HL-60 (cell line): ENCODE measurements at regions not wholly inside any gene's neighbourhood (a gene's known extent, or its start where the extent isn't known, plus 50 kb on each side); places are given as distances from the start of the nearest gene placed in this dataset.

Experiments
- DNase-seq, 2 experiments: peaks; one replicate each; pipeline ENCODE4 v3.0.0-alpha.2; 2010 to 2020; ENCODE audit warnings: low read depth in 1 of 2, low spot score in 1 of 2
- H3K27ac ChIP-seq: fragments of 250-450 bp; sonication (Bioruptor Pico); replicated peaks from 2 replicates; pipeline ENCODE4 v1.5.1; 2020; ENCODE audit warnings: mild to moderate bottlenecking, moderate library complexity
- H3K27me3 ChIP-seq: fragments of 250-450 bp; sonication (Bioruptor Pico); 2 replicates; pipeline ENCODE4 v1.5.1; 2021; ENCODE audit warnings: mild to moderate bottlenecking, moderate library complexity; ENCODE audit not compliant: insufficient read depth, poor library complexity, severe bottlenecking
- H3K4me3 ChIP-seq: replicated peaks from 2 replicates; pipeline ENCODE4 v1.5.1; 2011; ENCODE audit warnings: mild to moderate bottlenecking, control low read depth, low read length; ENCODE audit not compliant: insufficient read depth
- GABPA ChIP-seq: IDR thresholded peaks from 2 replicates; pipeline ENCODE4 v1.6.1; 2012; ENCODE audit warnings: low read depth
- POLR2AphosphoS5 ChIP-seq: IDR thresholded peaks from 2 replicates; pipeline ENCODE4 v1.6.1; 2012; ENCODE audit warnings: low read depth
- SPI1 ChIP-seq: IDR thresholded peaks from 2 replicates; pipeline ENCODE4 v1.6.1; 2012; ENCODE audit warnings: low read depth, mild to moderate bottlenecking, borderline replicate concordance
- TF ChIP-seq, protein P1 (sequence below): IDR thresholded peaks from 2 replicates; pipeline ENCODE4 v1.6.1; 2012; ENCODE audit warnings: low read depth; ENCODE audit not compliant: insufficient replicate concordance
- TF ChIP-seq, protein P2 (sequence below): IDR thresholded peaks from one replicate; pipeline ENCODE4 v1.5.1; 2011; ENCODE audit warnings: low read length, control low read depth, inconsistent platforms; ENCODE audit not compliant: insufficient read depth

- Histone ChIP-seq H3K4me3 (no peak overlapping the region), H3K27me3 (no peaks in the 10 kb centered on the region), H3K27ac (no peak overlapping the region)
- no peak for DNase-seq
- TF ChIP-seq, protein P1, sequence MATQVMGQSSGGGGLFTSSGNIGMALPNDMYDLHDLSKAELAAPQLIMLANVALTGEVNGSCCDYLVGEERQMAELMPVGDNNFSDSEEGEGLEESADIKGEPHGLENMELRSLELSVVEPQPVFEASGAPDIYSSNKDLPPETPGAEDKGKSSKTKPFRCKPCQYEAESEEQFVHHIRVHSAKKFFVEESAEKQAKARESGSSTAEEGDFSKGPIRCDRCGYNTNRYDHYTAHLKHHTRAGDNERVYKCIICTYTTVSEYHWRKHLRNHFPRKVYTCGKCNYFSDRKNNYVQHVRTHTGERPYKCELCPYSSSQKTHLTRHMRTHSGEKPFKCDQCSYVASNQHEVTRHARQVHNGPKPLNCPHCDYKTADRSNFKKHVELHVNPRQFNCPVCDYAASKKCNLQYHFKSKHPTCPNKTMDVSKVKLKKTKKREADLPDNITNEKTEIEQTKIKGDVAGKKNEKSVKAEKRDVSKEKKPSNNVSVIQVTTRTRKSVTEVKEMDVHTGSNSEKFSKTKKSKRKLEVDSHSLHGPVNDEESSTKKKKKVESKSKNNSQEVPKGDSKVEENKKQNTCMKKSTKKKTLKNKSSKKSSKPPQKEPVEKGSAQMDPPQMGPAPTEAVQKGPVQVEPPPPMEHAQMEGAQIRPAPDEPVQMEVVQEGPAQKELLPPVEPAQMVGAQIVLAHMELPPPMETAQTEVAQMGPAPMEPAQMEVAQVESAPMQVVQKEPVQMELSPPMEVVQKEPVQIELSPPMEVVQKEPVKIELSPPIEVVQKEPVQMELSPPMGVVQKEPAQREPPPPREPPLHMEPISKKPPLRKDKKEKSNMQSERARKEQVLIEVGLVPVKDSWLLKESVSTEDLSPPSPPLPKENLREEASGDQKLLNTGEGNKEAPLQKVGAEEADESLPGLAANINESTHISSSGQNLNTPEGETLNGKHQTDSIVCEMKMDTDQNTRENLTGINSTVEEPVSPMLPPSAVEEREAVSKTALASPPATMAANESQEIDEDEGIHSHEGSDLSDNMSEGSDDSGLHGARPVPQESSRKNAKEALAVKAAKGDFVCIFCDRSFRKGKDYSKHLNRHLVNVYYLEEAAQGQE, result no peak
- TF ChIP-seq GABPA (no peak), POLR2AphosphoS5 (no peak), SPI1 (no peak)
- TF ChIP-seq, protein P2, sequence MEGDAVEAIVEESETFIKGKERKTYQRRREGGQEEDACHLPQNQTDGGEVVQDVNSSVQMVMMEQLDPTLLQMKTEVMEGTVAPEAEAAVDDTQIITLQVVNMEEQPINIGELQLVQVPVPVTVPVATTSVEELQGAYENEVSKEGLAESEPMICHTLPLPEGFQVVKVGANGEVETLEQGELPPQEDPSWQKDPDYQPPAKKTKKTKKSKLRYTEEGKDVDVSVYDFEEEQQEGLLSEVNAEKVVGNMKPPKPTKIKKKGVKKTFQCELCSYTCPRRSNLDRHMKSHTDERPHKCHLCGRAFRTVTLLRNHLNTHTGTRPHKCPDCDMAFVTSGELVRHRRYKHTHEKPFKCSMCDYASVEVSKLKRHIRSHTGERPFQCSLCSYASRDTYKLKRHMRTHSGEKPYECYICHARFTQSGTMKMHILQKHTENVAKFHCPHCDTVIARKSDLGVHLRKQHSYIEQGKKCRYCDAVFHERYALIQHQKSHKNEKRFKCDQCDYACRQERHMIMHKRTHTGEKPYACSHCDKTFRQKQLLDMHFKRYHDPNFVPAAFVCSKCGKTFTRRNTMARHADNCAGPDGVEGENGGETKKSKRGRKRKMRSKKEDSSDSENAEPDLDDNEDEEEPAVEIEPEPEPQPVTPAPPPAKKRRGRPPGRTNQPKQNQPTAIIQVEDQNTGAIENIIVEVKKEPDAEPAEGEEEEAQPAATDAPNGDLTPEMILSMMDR, result no peak
Observed at GRCh38 chr14:66381755-66382154, 104.4 kb upstream of the CCDC196 start.

DNA sequence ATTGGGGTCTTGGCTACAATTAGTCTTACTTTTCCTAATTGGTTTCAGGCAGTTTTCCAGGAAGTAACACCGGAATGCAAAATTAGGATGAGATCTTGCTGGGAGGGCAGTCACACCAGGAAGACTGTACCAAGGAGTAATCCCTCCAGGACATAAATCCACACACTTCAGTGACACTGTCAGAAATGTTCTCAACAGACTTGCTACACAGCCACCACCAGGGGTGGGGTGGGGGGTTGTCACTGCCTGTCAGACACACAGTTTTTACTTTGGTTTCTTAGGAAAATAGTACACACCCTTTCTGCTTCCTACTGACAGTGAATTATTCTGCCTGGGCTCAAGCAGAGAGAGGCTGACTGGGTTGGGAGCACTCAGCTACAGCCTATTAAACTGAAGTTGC lies 102.9 kb upstream of the CCDC196 start:
- no peak overlapping the region for H3K27ac ChIP-seq
- H3K4me3 ChIP-seq, result no peak overlapping the region
- DNase-seq, result no peak

DNA sequence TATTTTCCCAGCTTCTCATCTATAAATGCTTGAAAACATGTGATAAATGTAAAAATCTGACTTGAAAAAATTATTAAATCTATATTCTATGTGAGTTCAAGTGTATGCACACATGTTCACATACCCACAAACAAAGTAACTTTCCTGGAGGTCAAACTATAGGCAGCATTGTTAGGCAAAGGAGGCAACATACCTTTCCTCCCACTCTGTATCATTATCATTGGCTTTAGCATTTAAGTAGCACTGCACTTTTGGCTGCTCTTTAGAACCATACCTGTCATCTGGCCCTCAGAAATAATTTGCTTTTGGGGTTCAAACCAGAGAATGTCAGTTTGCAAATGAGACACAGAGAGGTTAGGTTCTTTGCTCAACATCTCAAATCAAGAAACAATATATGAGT lies 102.4 kb upstream of the CCDC196 start:
- TF ChIP-seq POLR2AphosphoS5, result no peak
- TF ChIP-seq, protein P1, result no peak
- TF ChIP-seq, protein P2, result no peak
- TF ChIP-seq SPI1, result no peak
- no peak for TF ChIP-seq GABPA
- DNase-seq, result no peak
- H3K27me3 ChIP-seq, result no peaks in the 10 kb centered on the region
- no peak overlapping the region for H3K4me3 ChIP-seq
- H3K27ac ChIP-seq, result no peak overlapping the region

More for the DNA sequence above, 102.9 kb upstream of the CCDC196 start:
- H3K27me3 ChIP-seq, result no peaks in the 10 kb centered on the region
- TF ChIP-seq SPI1 (no peak), POLR2AphosphoS5 (no peak), GABPA (no peak)
- TF ChIP-seq, protein P2, result no peak
- TF ChIP-seq, protein P1, result no peak
